ENCODE measurements at regions not wholly inside any gene's neighbourhood (a gene's known extent, or its start where the extent isn't known, plus 50 kb on each side); places are given as distances from the start of the nearest gene placed in this dataset.

- no peak for TF ChIP-seq POLR2AphosphoS5 (IDR thresholded peaks at IDR 0.05)
- TF ChIP-seq, protein P1, sequence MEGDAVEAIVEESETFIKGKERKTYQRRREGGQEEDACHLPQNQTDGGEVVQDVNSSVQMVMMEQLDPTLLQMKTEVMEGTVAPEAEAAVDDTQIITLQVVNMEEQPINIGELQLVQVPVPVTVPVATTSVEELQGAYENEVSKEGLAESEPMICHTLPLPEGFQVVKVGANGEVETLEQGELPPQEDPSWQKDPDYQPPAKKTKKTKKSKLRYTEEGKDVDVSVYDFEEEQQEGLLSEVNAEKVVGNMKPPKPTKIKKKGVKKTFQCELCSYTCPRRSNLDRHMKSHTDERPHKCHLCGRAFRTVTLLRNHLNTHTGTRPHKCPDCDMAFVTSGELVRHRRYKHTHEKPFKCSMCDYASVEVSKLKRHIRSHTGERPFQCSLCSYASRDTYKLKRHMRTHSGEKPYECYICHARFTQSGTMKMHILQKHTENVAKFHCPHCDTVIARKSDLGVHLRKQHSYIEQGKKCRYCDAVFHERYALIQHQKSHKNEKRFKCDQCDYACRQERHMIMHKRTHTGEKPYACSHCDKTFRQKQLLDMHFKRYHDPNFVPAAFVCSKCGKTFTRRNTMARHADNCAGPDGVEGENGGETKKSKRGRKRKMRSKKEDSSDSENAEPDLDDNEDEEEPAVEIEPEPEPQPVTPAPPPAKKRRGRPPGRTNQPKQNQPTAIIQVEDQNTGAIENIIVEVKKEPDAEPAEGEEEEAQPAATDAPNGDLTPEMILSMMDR (IDR thresholded peaks at IDR 0.05 in 8 of 11, conservative IDR thresholded peaks at IDR 0.05 in 3 of 11): no peak
Measured at GRCh38 chr10:107391901-107392300, 227.4 kb upstream of the SORCS1 start.

Data from spleen (tissue), 7 donors.